ENCODE measurements at regions not wholly inside any gene's neighbourhood (a gene's known extent, or its start where the extent isn't known, plus 50 kb on each side); places are given as distances from the start of the nearest gene placed in this dataset.
"Not testable (repeated sequence)": the region's sequence is repeated elsewhere in the genome, so short reads cannot be mapped to it uniquely, and the experiment has no call there.

DNA sequence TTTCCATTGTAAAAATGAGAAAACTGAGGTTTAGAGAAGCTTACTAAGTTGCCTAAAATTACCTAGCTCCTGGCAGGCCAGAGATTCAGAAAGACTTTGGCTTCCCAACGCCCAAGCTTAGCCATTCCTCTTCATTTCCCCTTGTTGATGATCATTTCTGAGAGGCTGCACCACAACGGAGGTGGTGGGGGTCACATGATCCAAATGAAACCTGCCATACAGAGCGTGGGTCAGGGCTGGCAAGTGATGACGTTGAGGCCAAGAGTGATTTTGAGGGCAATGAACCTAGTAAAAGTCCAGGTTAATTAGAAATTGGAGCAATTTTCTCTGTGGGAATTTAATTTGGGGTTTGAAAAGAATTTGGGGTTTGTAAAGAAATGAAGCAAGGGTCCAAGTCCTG is 109.9 kb downstream of the TMEM182 start:
- Histone ChIP-seq H3K4me3 (no peak overlapping the region), H3K4me2 (no peak overlapping the region), H3K9me3 (no peaks in the 10 kb centered on the region), H3K4me1 (no peaks in the 10 kb centered on the region), H3K27ac (no peak overlapping the region)
- ATAC-seq, result no peak
- ChIA-PET CTCF (interaction anchor here (0.7 to 6.3 kb wide), 6 partner anchors 8 to 322 kb away, joined by 3 to 43 read pairs (median 4); no protein-coding TSS in a partner anchor), POLR2A (no interaction called here)
- DNase-seq (ENCODE audit: low read depth in 1 of 2, low spot score in 1 of 2), result no peak
- no peak for FAIRE-seq
- TF ChIP-seq MAZ (IDR thresholded peaks at IDR 0.05; ENCODE audit: borderline replicate concordance, low read depth, low read length) (no peak), PBX3 (IDR thresholded peaks at IDR 0.05) (no peak), MAX (IDR thresholded peaks at IDR 0.05) (no peak), PHF8 (IDR thresholded peaks at IDR 0.05; ENCODE audit: borderline replicate concordance, low read depth) (no peak), RNF2 (IDR thresholded peaks at IDR 0.05; ENCODE audit: borderline replicate concordance, low read depth) (no peak), GATA3 (IDR thresholded peaks at IDR 0.05; ENCODE audit: borderline replicate concordance) (no peak), HEYL (CRISPR knock-in tag; IDR thresholded peaks at IDR 0.05) (no peak), SMC3 (IDR thresholded peaks at IDR 0.05) (no peak), ESRRA (IDR thresholded peaks at IDR 0.05; ENCODE audit: borderline replicate concordance, low read length) (no peak), HMGXB4 (CRISPR knock-in tag; IDR thresholded peaks at IDR 0.05; ENCODE audit: borderline replicate concordance) (no peak), POLR2AphosphoS2 (conservative IDR thresholded peaks at IDR 0.05; ENCODE audit: low read length) (no peak), RAD21 (conservative IDR thresholded peaks at IDR 0.05 in 1 of 2, IDR thresholded peaks at IDR 0.05 in 1 of 2) (no peak), RFX5 (IDR thresholded peaks at IDR 0.05) (no peak), CHD4 (IDR thresholded peaks at IDR 0.05; ENCODE audit: borderline replicate concordance) (no peak), NR3C1 (IDR thresholded peaks at IDR 0.05) (no peak), MYC (IDR thresholded peaks at IDR 0.05; ENCODE audit: borderline replicate concordance, low read length) (no peak), POLR2A (IDR thresholded peaks at IDR 0.05; ENCODE audit: low read length) (no peak)
- WGBS (ENCODE audit: missing lambda C conversion rate), result 7% methylated on average over 4 of the region's 4 CpGs

- no peak for FAIRE-seq
- no peak for ATAC-seq
- peak in 1 of 2 experiments; percentile 16 for DNase-seq (ENCODE audit: low read depth in 1 of 2, low spot score in 1 of 2)
Observed at GRCh38 chr2:102872388-102872787, 110.6 kb downstream of the TMEM182 start.

GRCh38 chr2:102879513-102879912 is 117.7 kb downstream of the TMEM182 start:
- CTCF ChIA-PET, result not testable (repeated sequence)
- WGBS (ENCODE audit: missing lambda C conversion rate), result 42% methylated on average over 4 of the region's 13 CpGs

More at GRCh38 chr2:102872388-102872787, 110.6 kb downstream of the TMEM182 start:
- Histone ChIP-seq H3K4me1 (no peaks in the 10 kb centered on the region), H3K9me3 (no peaks in the 10 kb centered on the region), H3K27ac (no peak overlapping the region), H3K4me2 (no peak overlapping the region), H3K4me3 (no peak overlapping the region)
- no peak for TF ChIP-seq ZC3H11A (IDR thresholded peaks at IDR 0.05)
- TF ChIP-seq EP300 (IDR thresholded peaks at IDR 0.05), result no peak
- TF ChIP-seq, protein P1, sequence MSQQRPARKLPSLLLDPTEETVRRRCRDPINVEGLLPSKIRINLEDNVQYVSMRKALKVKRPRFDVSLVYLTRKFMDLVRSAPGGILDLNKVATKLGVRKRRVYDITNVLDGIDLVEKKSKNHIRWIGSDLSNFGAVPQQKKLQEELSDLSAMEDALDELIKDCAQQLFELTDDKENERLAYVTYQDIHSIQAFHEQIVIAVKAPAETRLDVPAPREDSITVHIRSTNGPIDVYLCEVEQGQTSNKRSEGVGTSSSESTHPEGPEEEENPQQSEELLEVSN (IDR thresholded peaks at IDR 0.05; ENCODE audit: borderline replicate concordance, low read depth), result no peak
- TF ChIP-seq EHMT2 (IDR thresholded peaks at IDR 0.05; ENCODE audit: low read depth), result no peak
- no peak for TF ChIP-seq CHD4 (IDR thresholded peaks at IDR 0.05; ENCODE audit: borderline replicate concordance)
- TF ChIP-seq FOSL2 (IDR thresholded peaks at IDR 0.05), result no peak
- no peak for TF ChIP-seq FOSL2 (CRISPR knock-in tag; IDR thresholded peaks at IDR 0.05)
- TF ChIP-seq HOXB13 (CRISPR knock-in tag; IDR thresholded peaks at IDR 0.05; ENCODE audit: low read depth), result no peak
- no peak for TF ChIP-seq FOSB (CRISPR knock-in tag; IDR thresholded peaks at IDR 0.05)
- TF ChIP-seq RARB (CRISPR knock-in tag; IDR thresholded peaks at IDR 0.05), result no peak
- TF ChIP-seq GATA3 (IDR thresholded peaks at IDR 0.05; ENCODE audit: borderline replicate concordance), result no peak
- TF ChIP-seq MYC (IDR thresholded peaks at IDR 0.05; ENCODE audit: borderline replicate concordance, low read length), result no peak
- 0 out of 3 replicates have a peak, but pooled peaks have one; percentile 17 for TF ChIP-seq SMC3 (IDR thresholded peaks at IDR 0.05)
- peak; percentile 41 to 45 for TF ChIP-seq RAD21 (conservative IDR thresholded peaks at IDR 0.05 in 1 of 2, IDR thresholded peaks at IDR 0.05 in 1 of 2)
- no peak for TF ChIP-seq POLR2AphosphoS2 (conservative IDR thresholded peaks at IDR 0.05; ENCODE audit: low read length)
- no peak for TF ChIP-seq ZFP36 (IDR thresholded peaks at IDR 0.05; ENCODE audit: borderline replicate concordance, partially characterized antibody)
- no peak for TF ChIP-seq JUN (IDR thresholded peaks at IDR 0.05)
- peak; percentile 35 for TF ChIP-seq CTCF (IDR thresholded peaks at IDR 0.05)
- no peak for TF ChIP-seq FOXS1 (CRISPR knock-in tag; IDR thresholded peaks at IDR 0.05)
- no peak for TF ChIP-seq CBX8 (IDR thresholded peaks at IDR 0.05)
- ChIA-PET POLR2A (no interaction called here), CTCF (interaction anchor here (0.7 to 6.3 kb wide), 8 partner anchors 8 to 322 kb away, joined by 3 to 43 read pairs (median 4); no protein-coding TSS in a partner anchor)
- 11% methylated on average over 2 of the region's 2 CpGs for WGBS (ENCODE audit: missing lambda C conversion rate)

More at GRCh38 chr2:102879513-102879912, 117.7 kb downstream of the TMEM182 start:
- ATAC-seq; H3K4me2 ChIP-seq; FAIRE-seq; H3K9me3 ChIP-seq; H3K4me3 ChIP-seq; H3K27ac ChIP-seq; DNase-seq (ENCODE audit: low read depth in 1 of 2, low spot score in 1 of 2); POLR2A ChIA-PET; H3K4me1 ChIP-seq: not testable (repeated sequence)
